Neural progenitor cell (in vitro differentiated cells): ENCODE measurements at regions not wholly inside any gene's neighbourhood (a gene's known extent, or its start where the extent isn't known, plus 50 kb on each side); places are given as distances from the start of the nearest gene placed in this dataset.

Experiments used
- EZH2 ChIP-seq: fragments of 200-600 bp; sonication (generic); IDR thresholded peaks from 2 replicates; pipeline ENCODE4 v1.6.1; 2017; ENCODE audit warnings: antibody characterized with exemption, mild to moderate bottlenecking, moderate library complexity
- TF ChIP-seq, protein P1 (sequence below): fragments of 200-600 bp; sonication (generic); IDR thresholded peaks from 2 replicates; pipeline ENCODE4 v1.5.1; 2017; ENCODE audit warnings: antibody characterized with exemption, mild to moderate bottlenecking

- TF ChIP-seq, protein P1, sequence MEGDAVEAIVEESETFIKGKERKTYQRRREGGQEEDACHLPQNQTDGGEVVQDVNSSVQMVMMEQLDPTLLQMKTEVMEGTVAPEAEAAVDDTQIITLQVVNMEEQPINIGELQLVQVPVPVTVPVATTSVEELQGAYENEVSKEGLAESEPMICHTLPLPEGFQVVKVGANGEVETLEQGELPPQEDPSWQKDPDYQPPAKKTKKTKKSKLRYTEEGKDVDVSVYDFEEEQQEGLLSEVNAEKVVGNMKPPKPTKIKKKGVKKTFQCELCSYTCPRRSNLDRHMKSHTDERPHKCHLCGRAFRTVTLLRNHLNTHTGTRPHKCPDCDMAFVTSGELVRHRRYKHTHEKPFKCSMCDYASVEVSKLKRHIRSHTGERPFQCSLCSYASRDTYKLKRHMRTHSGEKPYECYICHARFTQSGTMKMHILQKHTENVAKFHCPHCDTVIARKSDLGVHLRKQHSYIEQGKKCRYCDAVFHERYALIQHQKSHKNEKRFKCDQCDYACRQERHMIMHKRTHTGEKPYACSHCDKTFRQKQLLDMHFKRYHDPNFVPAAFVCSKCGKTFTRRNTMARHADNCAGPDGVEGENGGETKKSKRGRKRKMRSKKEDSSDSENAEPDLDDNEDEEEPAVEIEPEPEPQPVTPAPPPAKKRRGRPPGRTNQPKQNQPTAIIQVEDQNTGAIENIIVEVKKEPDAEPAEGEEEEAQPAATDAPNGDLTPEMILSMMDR, result no peak
- no peak for TF ChIP-seq EZH2
Observed at GRCh38 chr4:111535792-111536191, 609.5 kb upstream of the FAM241A start.
